ENCODE measurements at regions not wholly inside any gene's neighbourhood (a gene's known extent, or its start where the extent isn't known, plus 50 kb on each side); places are given as distances from the start of the nearest gene placed in this dataset.
A peak's percentile ranks its signal among the peaks of the same experiment; 100 is the strongest.

DNA sequence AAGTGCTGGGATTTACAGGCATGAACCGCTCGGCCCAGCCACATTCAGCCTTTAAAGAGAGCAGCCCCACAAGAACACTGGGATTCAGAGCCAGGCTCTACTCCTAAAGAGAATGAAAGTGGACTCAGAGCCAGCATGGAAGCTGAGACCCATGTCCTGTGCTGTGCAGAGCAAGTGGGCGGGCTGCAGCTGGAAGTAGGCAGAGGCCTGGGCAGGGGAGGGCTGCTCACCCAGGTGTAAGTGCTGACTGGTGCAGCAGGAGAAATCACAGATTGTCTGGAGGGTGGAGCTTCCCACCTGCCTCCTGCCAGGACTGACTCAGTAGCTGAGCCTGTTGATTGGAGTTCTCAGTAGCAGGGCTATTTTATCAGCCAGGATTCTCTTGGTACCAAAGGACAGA, 178.7 kb downstream of the KATNIP start:
- DNase-seq (ENCODE audit: low read depth, low spot score), result no peak
- H3K4me3 Mint-ChIP-seq, result no peak overlapping the region
- no peaks in the 10 kb centered on the region for H3K9me3 Mint-ChIP-seq
- H3K27ac Mint-ChIP-seq (ENCODE audit: unreplicated experiment), result no peak overlapping the region
- TF ChIP-seq, protein P1, sequence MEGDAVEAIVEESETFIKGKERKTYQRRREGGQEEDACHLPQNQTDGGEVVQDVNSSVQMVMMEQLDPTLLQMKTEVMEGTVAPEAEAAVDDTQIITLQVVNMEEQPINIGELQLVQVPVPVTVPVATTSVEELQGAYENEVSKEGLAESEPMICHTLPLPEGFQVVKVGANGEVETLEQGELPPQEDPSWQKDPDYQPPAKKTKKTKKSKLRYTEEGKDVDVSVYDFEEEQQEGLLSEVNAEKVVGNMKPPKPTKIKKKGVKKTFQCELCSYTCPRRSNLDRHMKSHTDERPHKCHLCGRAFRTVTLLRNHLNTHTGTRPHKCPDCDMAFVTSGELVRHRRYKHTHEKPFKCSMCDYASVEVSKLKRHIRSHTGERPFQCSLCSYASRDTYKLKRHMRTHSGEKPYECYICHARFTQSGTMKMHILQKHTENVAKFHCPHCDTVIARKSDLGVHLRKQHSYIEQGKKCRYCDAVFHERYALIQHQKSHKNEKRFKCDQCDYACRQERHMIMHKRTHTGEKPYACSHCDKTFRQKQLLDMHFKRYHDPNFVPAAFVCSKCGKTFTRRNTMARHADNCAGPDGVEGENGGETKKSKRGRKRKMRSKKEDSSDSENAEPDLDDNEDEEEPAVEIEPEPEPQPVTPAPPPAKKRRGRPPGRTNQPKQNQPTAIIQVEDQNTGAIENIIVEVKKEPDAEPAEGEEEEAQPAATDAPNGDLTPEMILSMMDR (conservative IDR thresholded peaks at IDR 0.05), result no peak
- peaks cover 25% of the 10 kb centered on the region for H3K36me3 Mint-ChIP-seq (ENCODE audit: low read depth)
- H3K27me3 Mint-ChIP-seq (ENCODE audit: low read depth), result no peaks in the 10 kb centered on the region
- H3K4me1 Mint-ChIP-seq, result peaks cover 39% of the 10 kb centered on the region

DNA sequence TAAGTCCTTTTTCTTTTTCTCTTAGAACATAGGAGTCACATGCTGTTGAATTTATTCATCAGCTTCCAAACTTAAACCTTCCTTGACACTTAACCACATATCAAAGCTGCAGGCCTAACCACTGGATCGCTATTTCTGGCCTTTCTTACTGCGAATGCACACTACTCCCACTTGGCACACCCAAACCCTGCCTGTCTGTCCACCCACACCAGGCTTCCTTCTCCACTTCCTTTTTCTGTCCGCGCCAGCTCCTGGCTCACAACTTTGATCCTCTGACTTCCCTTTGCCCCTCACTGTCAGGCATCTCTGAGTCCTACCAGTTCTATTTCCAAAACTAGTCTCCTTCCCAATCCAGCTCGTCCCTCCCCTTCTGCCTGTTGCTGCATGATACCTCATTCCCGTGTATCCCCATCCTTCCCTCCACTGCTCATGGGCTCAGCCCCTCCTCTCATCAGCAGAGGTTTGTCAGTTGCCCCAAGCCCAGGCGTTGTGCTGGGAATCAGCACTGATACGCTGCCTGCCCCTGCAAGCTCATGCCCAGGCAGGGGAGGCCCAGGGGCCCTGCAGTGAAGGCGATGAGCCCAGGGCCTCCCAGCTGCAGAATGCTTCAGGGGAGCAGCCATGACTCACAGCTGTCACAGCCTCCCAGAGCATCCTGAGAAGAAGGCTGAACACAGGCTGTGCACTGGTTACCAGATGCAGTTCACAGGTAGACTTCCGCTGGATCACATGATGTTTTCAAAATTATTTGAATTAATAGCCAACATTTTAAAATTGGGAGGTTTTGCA, 179.8 kb downstream of the KATNIP start:
- no peaks in the 10 kb centered on the region for H3K9me3 Mint-ChIP-seq
- peaks cover 21% of the 10 kb centered on the region for H3K36me3 Mint-ChIP-seq (ENCODE audit: low read depth)
- no peak overlapping the region for H3K4me3 Mint-ChIP-seq
- no peaks in the 10 kb centered on the region for H3K27me3 Mint-ChIP-seq (ENCODE audit: low read depth)
- DNase-seq (ENCODE audit: low read depth, low spot score), result no peak
- peak overlapping the region; percentile 39 for H3K27ac Mint-ChIP-seq (ENCODE audit: unreplicated experiment)
- H3K4me1 Mint-ChIP-seq, result peaks cover 32% of the 10 kb centered on the region
- TF ChIP-seq, protein P1 (conservative IDR thresholded peaks at IDR 0.05), result no peak

DNA sequence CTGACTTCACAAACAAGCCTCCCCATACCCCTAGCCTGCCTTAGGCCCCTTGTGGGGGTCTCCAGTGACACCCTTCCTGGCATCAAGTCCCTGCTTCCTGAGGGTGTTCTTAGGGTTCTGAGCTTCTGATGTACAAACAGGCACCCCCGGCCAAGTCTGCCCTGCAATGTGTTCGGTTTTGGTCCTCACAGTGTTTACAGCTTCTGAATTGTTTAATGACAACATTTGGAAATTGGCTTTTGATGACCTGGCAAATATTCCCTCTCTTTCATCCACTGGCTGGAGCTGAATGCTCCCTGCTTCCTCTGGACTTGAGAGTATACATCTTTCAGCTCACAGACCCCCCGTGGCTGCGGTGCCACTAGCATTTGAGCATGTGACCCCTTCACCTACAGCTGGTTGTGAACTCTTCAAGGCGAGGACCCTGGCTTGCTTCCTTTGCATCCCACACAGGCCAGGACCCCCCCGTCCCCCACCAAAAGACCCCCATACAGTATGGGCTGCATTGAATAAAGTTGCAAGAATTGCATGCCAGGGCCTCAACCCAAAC, 180.8 kb downstream of the KATNIP start:
- H3K4me3 Mint-ChIP-seq, result no peak overlapping the region
- H3K4me1 Mint-ChIP-seq, result peaks cover 37% of the 10 kb centered on the region
- no peaks in the 10 kb centered on the region for H3K27me3 Mint-ChIP-seq (ENCODE audit: low read depth)
- H3K36me3 Mint-ChIP-seq (ENCODE audit: low read depth), result peaks cover 14% of the 10 kb centered on the region
- DNase-seq (ENCODE audit: low read depth, low spot score), result no peak
- H3K9me3 Mint-ChIP-seq, result no peaks in the 10 kb centered on the region
- TF ChIP-seq, protein P1 (conservative IDR thresholded peaks at IDR 0.05), result no peak
- H3K27ac Mint-ChIP-seq (ENCODE audit: unreplicated experiment), result no peak overlapping the region

DNA sequence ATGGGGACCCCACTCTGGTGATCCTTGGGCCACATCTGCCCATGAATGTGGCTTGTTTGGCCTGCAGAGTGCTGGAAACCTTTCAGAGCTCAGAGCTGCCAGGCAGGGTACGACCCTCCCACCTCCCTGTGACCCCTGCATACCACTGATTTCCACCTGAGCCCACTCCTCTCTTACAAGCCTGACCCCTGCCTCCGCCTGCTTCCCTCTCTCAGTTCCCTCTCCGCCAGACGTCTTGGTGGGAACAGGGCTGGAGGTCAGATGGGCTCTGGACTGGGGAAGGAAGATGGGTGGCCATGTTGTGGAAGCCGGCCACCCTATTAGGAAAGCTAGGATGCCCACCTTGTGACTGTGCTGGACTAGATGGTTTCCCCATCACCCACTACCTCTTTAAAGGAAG, 185.1 kb downstream of the KATNIP start:
- TF ChIP-seq, protein P1 (conservative IDR thresholded peaks at IDR 0.05), result no peak
- no peak overlapping the region for H3K4me3 Mint-ChIP-seq

DNA sequence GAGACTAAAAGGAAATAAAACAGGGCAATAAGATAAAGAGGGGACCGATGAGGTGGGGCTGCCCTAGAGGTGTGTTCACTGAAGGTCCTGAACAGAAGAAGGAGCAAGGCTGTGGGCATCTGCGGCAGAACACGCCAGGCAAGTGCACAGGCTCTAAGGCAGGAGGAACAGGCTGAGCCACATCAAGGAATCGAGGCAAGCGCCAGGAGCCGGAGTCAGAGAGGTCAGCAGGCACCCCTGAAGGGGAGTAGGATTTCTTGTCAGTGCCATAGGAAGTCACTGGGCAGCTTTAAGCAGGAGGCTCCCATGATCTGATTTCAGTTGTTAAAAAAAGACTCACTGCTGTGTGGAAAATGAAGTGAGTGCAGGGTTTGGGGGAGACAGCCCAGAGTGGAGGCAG, 186.5 kb downstream of the KATNIP start:
- TF ChIP-seq, protein P1 (conservative IDR thresholded peaks at IDR 0.05), result no peak
- H3K36me3 Mint-ChIP-seq (ENCODE audit: low read depth), result peaks cover 10% of the 10 kb centered on the region
- H3K27ac Mint-ChIP-seq (ENCODE audit: unreplicated experiment), result no peak overlapping the region
- H3K9me3 Mint-ChIP-seq, result no peaks in the 10 kb centered on the region
- no peak overlapping the region for H3K4me3 Mint-ChIP-seq
- peaks cover 17% of the 10 kb centered on the region for H3K4me1 Mint-ChIP-seq
- no peaks in the 10 kb centered on the region for H3K27me3 Mint-ChIP-seq (ENCODE audit: low read depth)
- DNase-seq (ENCODE audit: low read depth, low spot score), result no peak

More for the DNA sequence above, 185.1 kb downstream of the KATNIP start:
- Mint-ChIP-seq H3K9me3 (no peaks in the 10 kb centered on the region), H3K36me3 (ENCODE audit: low read depth) (peaks cover 9% of the 10 kb centered on the region), H3K4me1 (peaks cover 28% of the 10 kb centered on the region), H3K27me3 (ENCODE audit: low read depth) (no peaks in the 10 kb centered on the region), H3K27ac (ENCODE audit: unreplicated experiment) (no peak overlapping the region)
- DNase-seq (ENCODE audit: low read depth, low spot score), result no peak

All from neural crest cell (in vitro differentiated cells).